NCI-H2107 treated with DMSO at 0.1 percent for 48 hours (cell line): ENCODE measurements at regions not wholly inside any gene's neighbourhood (a gene's known extent, or its start where the extent isn't known, plus 50 kb on each side); places are given as distances from the start of the nearest gene placed in this dataset.

Experiments used
- DNase-seq: peaks from one replicate; lab custom pipeline; 2025; ENCODE audit not compliant: unreplicated experiment; lab: John Stamatoyannopoulos, UW

GRCh38 chr9:7899753-7900152 lies 100.2 kb upstream of the DMAC1 start:
- no peak for DNase-seq

DNA sequence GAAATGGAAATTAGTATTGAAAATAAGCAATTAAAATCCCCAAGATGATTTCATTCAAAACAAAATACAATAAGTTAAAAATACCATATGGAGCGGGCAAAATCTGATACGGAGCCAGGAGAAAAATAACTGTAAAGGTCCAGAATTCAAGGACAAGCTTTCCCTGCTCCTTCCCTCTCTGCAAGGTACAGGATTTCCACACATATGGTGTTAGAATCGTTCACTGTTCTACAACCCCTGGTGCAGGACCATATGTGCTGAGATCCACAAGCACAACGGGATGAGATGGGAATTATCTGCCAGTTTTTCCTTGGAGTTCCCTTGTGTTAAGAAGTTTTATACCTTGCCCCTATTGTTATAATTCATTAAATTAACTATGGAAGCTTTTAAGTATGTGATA lies 94.7 kb upstream of the DMAC1 start:
- no peak for DNase-seq

DNA sequence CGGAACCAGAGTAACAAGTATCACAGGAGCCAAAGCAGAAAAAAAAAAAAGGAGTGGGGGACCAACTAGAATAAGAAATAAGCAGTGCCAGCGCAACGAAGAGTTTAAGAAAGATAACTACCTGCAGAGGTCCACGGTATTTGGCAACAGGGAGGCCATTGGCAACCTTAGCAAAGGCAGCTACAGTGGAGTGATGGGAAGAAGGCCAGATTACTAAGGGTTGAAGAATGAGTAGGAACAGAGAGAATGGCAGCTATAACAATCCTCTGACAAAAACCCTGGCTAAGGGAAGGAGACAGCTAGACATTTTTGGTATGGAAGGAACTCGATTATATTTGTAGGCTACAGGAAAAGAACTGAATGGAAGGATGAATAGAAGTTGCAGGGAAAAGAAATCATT lies 93.4 kb upstream of the DMAC1 start:
- DNase-seq, result no peak

- DNase-seq, result no peak
Observed at GRCh38 chr9:7879551-7880245, 80.1 kb upstream of the DMAC1 start.

- DNase-seq, result no peak
Observed at GRCh38 chr9:7871977-7872730, 72.6 kb upstream of the DMAC1 start.

DNA sequence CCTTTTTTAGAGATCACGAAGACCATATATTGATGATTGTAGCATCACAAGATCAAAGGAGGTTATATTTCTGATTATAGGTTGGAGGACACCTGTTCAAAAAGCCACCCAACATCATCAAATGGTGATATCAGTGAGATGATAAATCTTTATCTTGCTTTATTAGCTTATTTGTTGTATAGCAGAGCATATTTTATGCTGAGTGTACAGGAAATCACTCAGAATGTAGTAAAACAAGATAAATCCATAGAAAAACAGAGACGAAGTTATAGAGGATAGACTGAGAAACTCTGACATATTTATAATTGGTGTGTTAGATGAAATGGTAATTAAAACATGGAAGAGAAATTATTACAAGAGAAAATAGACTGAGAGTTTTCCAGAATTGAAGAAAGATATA lies 69.8 kb upstream of the DMAC1 start:
- DNase-seq, result no peak

DNA sequence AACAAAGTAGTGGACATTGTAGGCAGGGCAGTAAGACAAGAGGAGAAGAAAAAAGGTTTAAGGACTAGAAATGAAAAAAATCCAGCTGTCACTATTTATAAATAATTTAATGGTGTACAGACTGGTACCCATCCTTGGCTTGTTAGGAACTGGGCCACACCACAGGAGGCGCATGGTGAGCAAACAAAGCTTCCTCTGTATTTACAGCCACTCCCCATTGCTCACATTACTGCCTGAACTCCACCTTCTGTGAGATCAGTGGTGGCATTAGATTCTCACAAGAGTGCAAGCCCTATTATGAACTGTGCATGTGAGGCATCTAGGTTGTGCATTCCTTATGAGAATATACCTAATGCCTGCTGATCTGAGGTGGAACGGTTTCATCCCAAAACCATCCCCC lies 62.6 kb upstream of the DMAC1 start:
- DNase-seq, result no peak

DNA sequence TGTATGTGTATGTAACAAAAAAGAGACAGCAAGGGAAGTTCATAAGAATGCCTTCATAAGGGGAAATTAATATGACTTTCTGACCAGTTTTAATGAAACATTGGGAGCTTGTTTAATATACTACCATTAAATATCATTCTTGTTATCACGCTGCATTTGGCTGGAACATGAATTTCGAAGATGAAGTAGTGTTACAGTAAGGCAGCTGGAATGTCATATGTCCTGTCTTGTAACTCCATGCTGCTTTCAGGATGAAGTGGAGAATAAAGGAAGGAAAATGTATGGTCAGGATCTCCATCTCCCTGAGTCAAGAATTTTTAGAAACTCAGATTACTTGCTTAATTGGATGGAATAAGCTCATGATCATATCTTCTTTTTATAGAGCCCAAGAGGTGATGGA lies 61.5 kb upstream of the DMAC1 start:
- DNase-seq, result no peak

- no peak for DNase-seq
Observed at GRCh38 chr9:7860335-7860709, 60.7 kb upstream of the DMAC1 start.

GRCh38 chr9:7859701-7860334 lies 60.2 kb upstream of the DMAC1 start:
- DNase-seq, result no peak

- DNase-seq, result no peak
Observed at GRCh38 chr9:7858166-7858565, 58.6 kb upstream of the DMAC1 start.

DNA sequence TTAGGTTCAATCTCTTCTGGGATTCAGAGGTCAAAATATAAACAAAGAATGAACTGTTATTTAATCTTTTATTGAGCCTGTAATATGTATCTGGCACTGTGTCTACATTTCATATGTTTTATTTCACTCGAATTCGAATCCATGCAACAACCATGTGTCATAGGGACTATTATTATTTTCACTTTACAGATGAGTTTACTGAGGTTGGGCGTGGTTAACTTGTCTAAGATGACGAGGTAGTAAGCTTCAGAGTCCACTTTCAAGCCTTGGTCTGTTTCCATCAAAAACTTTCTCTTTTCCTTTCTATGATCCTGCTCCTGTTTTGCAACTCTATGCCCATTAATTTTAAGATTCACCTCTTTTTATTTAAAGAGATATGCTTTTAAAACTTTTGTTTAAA lies 55.2 kb upstream of the DMAC1 start:
- no peak for DNase-seq
